Panc1 (cell line): ENCODE measurements at regions not wholly inside any gene's neighbourhood (a gene's known extent, or its start where the extent isn't known, plus 50 kb on each side); places are given as distances from the start of the nearest gene placed in this dataset.

Experiments
- CTCF ChIP-seq: fragments of 450-650 bp; IDR thresholded peaks from 2 replicates; pipeline ENCODE4 v1.5.1; 2017; ENCODE audit warnings: mild to moderate bottlenecking
- POLR2AphosphoS5 ChIP-seq: IDR thresholded peaks from 2 replicates; pipeline ENCODE4 v1.6.1; 2012; ENCODE audit warnings: mild to moderate bottlenecking, low read depth, low read length, moderate library complexity
- REST ChIP-seq, 2 experiments: IDR thresholded peaks; 2 replicates each; pipeline ENCODE4 v1.6.1; 2011 to 2012; ENCODE audit warnings: low read depth in 2 of 2, control low read depth in 1 of 2, low read length in 1 of 2, mild to moderate bottlenecking in 1 of 2, moderate library complexity in 1 of 2; ENCODE audit not compliant: insufficient read depth in 1 of 2
- SIN3A ChIP-seq: IDR thresholded peaks from 2 replicates; pipeline ENCODE4 v1.6.1; 2012; ENCODE audit warnings: low read depth, mild to moderate bottlenecking, low read length, moderate library complexity, borderline replicate concordance; ENCODE audit not compliant: insufficient read depth
- TCF7L2 ChIP-seq: IDR thresholded peaks from 2 replicates; pipeline ENCODE4 v1.6.1; 2011; ENCODE audit warnings: mild to moderate bottlenecking, low read depth, low read length, inconsistent platforms

- TF ChIP-seq CTCF (no peak), POLR2AphosphoS5 (no peak), SIN3A (no peak), REST (IDR thresholded peaks at IDR 0.05; ENCODE audit: insufficient read depth in 1 of 2, low read depth in 2 of 2, low read length in 1 of 2) (no peak), TCF7L2 (no peak)
These were observed 614.1 kb upstream of the MGMT start for GRCh38 chr10:128852902-128853301.
